ENCODE measurements at regions not wholly inside any gene's neighbourhood (a gene's known extent, or its start where the extent isn't known, plus 50 kb on each side); places are given as distances from the start of the nearest gene placed in this dataset.

DNA sequence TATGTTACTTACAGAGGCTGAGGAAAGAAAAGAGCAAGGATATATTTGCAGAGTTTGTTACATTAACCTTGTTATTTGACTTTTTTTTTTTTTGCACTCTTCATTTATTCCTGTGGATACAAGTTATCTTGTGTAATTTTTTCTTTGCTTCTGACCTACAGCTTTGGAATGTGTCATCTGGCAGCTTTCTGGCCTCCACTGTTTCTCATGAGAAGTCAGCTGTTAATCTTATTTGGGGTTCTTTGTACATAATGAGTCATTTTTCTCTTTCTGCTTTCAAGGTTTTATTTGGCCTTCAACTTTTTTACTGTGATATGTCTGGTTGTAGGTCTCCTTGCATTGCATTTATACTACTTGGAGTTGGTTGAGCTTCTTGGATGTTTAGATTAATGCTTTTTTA lies 333.4 kb downstream of the SMOC2 start:
- TF ChIP-seq, protein P1, sequence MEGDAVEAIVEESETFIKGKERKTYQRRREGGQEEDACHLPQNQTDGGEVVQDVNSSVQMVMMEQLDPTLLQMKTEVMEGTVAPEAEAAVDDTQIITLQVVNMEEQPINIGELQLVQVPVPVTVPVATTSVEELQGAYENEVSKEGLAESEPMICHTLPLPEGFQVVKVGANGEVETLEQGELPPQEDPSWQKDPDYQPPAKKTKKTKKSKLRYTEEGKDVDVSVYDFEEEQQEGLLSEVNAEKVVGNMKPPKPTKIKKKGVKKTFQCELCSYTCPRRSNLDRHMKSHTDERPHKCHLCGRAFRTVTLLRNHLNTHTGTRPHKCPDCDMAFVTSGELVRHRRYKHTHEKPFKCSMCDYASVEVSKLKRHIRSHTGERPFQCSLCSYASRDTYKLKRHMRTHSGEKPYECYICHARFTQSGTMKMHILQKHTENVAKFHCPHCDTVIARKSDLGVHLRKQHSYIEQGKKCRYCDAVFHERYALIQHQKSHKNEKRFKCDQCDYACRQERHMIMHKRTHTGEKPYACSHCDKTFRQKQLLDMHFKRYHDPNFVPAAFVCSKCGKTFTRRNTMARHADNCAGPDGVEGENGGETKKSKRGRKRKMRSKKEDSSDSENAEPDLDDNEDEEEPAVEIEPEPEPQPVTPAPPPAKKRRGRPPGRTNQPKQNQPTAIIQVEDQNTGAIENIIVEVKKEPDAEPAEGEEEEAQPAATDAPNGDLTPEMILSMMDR (IDR thresholded peaks at IDR 0.05) = no peak
- no peak for TF ChIP-seq POLR2A (IDR thresholded peaks at IDR 0.05)

Measured in body of pancreas (tissue), 4 donors.